ENCODE measurements at regions not wholly inside any gene's neighbourhood (a gene's known extent, or its start where the extent isn't known, plus 50 kb on each side); places are given as distances from the start of the nearest gene placed in this dataset.

GRCh38 chr11:97201743-97202612, 812.2 kb downstream of the JRKL start:
- TF ChIP-seq POLR2A (IDR thresholded peaks at IDR 0.05) = no peak
- no peak for TF ChIP-seq CTCF (IDR thresholded peaks at IDR 0.05)

All from esophagus squamous epithelium (tissue), 4 donors.